Esophagus squamous epithelium (tissue), 4 donors: ENCODE measurements at regions not wholly inside any gene's neighbourhood (a gene's known extent, or its start where the extent isn't known, plus 50 kb on each side); places are given as distances from the start of the nearest gene placed in this dataset.

ENCODE experiments used
- POLR2A ChIP-seq, 4 donors: fragments of 450-650 bp; IDR thresholded peaks; one replicate each; pipeline ENCODE4 v1.6.1; 2017; ENCODE audit warnings: antibody characterized with exemption in 4 of 4, mild to moderate bottlenecking in 4 of 4, moderate library complexity in 3 of 4
- TF ChIP-seq, protein P1 (sequence below), 6 experiments: fragments of 450-650 bp in 4 of 6; fragments of 200-600 bp in 2 of 6; sonication (generic) in 2 of 6; IDR thresholded peaks; one replicate each; pipeline ENCODE4 v1.5.1; 2016 to 2019; ENCODE audit warnings: antibody characterized with exemption in 6 of 6, mild to moderate bottlenecking in 4 of 6, moderate library complexity in 4 of 6

GRCh38 chr10:2938869-2939268, 128.5 kb upstream of the PFKP start:
- TF ChIP-seq, protein P1, sequence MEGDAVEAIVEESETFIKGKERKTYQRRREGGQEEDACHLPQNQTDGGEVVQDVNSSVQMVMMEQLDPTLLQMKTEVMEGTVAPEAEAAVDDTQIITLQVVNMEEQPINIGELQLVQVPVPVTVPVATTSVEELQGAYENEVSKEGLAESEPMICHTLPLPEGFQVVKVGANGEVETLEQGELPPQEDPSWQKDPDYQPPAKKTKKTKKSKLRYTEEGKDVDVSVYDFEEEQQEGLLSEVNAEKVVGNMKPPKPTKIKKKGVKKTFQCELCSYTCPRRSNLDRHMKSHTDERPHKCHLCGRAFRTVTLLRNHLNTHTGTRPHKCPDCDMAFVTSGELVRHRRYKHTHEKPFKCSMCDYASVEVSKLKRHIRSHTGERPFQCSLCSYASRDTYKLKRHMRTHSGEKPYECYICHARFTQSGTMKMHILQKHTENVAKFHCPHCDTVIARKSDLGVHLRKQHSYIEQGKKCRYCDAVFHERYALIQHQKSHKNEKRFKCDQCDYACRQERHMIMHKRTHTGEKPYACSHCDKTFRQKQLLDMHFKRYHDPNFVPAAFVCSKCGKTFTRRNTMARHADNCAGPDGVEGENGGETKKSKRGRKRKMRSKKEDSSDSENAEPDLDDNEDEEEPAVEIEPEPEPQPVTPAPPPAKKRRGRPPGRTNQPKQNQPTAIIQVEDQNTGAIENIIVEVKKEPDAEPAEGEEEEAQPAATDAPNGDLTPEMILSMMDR (IDR thresholded peaks at IDR 0.05): no peak
- TF ChIP-seq POLR2A (IDR thresholded peaks at IDR 0.05): no peak
